HG03565 (cell line): ENCODE measurements at regions not wholly inside any gene's neighbourhood (a gene's known extent, or its start where the extent isn't known, plus 50 kb on each side); places are given as distances from the start of the nearest gene placed in this dataset.

Experiments used
- ATAC-seq: cut with Tn5 transposase; IDR thresholded peaks from one replicate; pipeline ENCODE4 v1.9.1; 2021; ENCODE audit warnings: mild to moderate bottlenecking, moderate library complexity; ENCODE audit not compliant: unreplicated experiment

- no peak for ATAC-seq
Observed at GRCh38 chr9:14478175-14479162, 164.5 kb upstream of the NFIB start.

DNA sequence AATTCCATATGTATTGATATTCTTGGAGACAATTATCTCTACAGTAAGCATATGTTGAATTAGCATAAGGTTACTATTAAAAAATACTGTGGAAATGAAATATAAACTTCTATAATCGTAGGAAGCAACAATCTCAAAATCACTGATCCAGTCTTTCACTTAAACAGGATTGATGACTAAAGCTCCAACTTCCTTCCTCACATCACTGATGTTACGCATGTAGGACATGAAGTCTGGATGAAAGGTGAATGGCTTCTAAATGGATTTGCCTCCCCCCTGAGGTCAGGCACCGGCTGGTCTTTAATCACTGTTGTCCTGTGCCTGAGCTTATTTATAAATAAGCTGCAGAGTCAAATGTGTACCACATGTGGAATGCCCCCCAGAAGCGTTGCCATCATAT, 157.1 kb upstream of the NFIB start:
- ATAC-seq = no peak

GRCh38 chr9:14467675-14468374, 153.9 kb upstream of the NFIB start:
- ATAC-seq = no peak

DNA sequence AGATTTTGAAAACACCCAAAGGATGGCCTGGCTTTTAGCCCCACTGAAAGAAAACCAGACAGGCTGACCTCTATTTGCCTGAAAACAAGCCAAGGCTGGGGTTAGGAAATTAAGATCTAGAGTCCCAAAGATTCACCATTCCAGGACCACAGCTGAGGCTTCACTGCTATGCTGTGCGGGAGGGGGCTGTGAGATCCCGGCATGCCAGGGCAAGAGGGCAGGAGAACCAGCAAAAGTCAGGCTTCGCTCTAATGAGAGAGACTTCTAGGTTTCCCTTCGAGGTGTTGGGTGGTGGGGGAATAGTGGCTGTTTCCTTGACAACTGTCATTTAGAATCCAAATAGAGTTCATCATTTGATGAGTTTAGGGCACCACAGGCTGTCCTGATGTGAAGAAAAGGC, 152.9 kb upstream of the NFIB start:
- ATAC-seq = no peak

GRCh38 chr9:14466429-14466818, 152.5 kb upstream of the NFIB start:
- ATAC-seq = no peak

DNA sequence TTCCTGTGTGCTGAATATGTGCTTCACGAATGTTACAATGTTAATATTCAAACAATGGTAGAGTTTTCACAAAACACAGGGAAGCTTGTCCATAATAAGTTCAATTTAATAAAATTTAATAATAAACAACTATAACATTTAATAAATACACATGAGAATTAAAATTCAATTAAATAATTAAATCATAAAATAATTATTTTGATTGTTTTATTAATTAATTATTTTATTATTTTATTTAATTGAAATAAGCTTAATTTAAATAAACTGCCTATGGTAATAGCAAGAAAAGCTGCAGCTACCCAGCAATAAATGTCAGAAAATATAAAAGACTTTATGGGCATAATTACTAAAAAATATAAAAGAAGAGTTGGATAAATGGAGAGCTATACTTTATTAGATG, 149.0 kb upstream of the NFIB start:
- ATAC-seq = no peak

GRCh38 chr9:14455243-14455642, 141.3 kb upstream of the NFIB start:
- no peak for ATAC-seq

DNA sequence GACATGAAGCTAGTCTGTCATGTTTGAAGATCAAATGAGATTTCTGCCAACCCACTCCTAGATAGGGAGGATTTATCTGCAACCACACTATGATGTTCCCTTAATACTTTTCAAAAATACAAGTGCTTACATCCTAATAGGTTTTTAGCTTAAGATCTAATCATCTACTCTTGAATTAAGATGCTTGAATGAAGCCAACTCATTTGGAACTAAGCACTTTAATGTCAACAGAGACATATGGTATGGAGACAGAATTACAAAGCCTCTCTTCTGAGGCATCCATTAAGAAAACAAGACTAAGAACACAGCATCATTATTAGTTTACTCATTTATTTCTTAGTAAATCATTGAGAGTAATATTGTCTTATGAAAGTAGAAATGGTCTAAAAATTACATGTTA, 139.3 kb upstream of the NFIB start:
- no peak for ATAC-seq

DNA sequence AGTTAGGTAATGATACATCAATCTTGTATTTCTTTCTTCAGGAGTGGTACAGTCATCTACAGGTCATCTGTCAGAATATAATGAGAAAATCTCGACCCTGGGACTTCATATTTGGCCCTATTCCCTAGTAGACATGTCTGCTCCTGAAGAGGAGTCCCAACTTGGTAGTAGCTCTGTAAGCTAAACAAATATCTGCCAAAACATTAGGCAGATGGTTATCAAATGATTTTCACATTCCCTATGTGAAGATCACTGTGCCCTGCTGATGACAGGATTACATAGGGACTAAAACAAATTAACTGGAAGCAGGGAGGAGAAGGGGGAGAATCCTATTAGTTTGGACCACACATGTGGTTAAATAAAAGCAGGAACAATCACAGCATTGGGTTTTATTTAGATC, 138.6 kb upstream of the NFIB start:
- ATAC-seq = no peak

DNA sequence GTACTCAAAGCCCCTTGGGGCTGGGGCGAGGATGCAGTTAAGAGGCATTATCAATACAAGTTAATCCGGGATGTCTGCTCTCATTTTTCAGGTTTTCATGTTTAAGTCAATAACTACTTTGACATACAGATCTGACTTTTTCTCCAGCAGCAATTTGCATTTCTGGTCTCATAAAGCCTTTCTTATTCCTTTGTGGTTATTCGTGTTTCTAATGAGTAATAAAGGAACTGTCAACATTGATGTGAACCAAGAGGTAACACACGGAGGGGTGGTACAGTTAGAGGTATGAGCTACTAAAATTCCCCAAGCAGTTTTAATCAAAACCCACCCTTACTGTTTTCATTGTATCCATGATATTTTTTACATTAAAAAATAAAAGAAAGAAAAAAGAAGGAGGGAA, 138.0 kb upstream of the NFIB start:
- ATAC-seq = peak; percentile 98

GRCh38 chr9:14447103-14447502, 133.2 kb upstream of the NFIB start:
- no peak for ATAC-seq

GRCh38 chr9:14445946-14446345, 132.0 kb upstream of the NFIB start:
- ATAC-seq = peak; percentile 38

GRCh38 chr9:14442956-14443355, 129.0 kb upstream of the NFIB start:
- no peak for ATAC-seq

- no peak for ATAC-seq
Observed at GRCh38 chr9:14441976-14442651, 128.2 kb upstream of the NFIB start.

DNA sequence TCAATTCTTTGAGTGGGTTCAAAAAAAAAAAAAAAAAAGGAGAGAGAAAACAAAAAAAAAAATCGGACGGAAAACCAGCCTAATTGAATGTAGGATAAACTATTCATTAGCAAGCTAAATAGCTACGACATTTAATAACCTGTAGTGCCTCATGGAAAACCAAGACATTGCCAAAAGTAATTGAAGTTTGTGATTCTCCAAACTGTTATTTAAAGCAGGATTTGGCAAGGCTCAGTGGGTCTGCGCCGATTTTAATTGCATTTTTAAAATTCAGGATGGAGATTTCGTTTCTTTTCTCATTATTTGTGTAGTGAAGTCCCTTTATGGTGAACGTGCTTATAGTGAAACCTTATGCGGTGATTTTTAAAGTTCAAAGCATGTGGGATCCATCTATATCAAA, 127.2 kb upstream of the NFIB start:
- no peak for ATAC-seq

GRCh38 chr9:14440062-14440461, 126.1 kb upstream of the NFIB start:
- ATAC-seq = no peak

- no peak for ATAC-seq
Observed at GRCh38 chr9:14439555-14439954, 125.6 kb upstream of the NFIB start.

- ATAC-seq = no peak
Observed at GRCh38 chr9:14438232-14439021, 124.5 kb upstream of the NFIB start.

- ATAC-seq = no peak
Observed at GRCh38 chr9:14437354-14438231, 123.7 kb upstream of the NFIB start.

- no peak for ATAC-seq
Observed at GRCh38 chr9:14435871-14436270, 121.9 kb upstream of the NFIB start.
